Skeletal muscle tissue (tissue), 3 donors: ENCODE measurements at regions not wholly inside any gene's neighbourhood (a gene's known extent, or its start where the extent isn't known, plus 50 kb on each side); places are given as distances from the start of the nearest gene placed in this dataset.

ENCODE experiments used
- H3K27ac ChIP-seq: one replicate; pipeline ENCODE4 v1.7.0; 2013; ENCODE audit warnings: mild to moderate bottlenecking, low read depth, low read length, inconsistent platforms
- H3K27me3 ChIP-seq, 3 donors: one replicate each; pipeline ENCODE4 v1.7.0; 2013; ENCODE audit warnings: low read length in 3 of 3; ENCODE audit not compliant: control insufficient read depth in 3 of 3, insufficient read depth in 3 of 3
- H3K36me3 ChIP-seq, 3 donors: one replicate each; pipeline ENCODE4 v1.7.0; 2013; ENCODE audit warnings: low read length in 3 of 3; ENCODE audit not compliant: control insufficient read depth in 3 of 3, insufficient read depth in 3 of 3
- H3K4me1 ChIP-seq, 3 donors: one replicate each; pipeline ENCODE4 v1.7.0; 2013; ENCODE audit warnings: low read length in 3 of 3, mild to moderate bottlenecking in 3 of 3; ENCODE audit not compliant: control insufficient read depth in 3 of 3, insufficient read depth in 3 of 3
- H3K4me3 ChIP-seq, 3 donors: one replicate each; pipeline ENCODE4 v1.7.0; 2013; ENCODE audit warnings: low read length in 3 of 3
- H3K9ac ChIP-seq, 3 donors: one replicate each; pipeline ENCODE4 v1.7.0; 2013; ENCODE audit warnings: low read length in 3 of 3, mild to moderate bottlenecking in 3 of 3, moderate library complexity in 2 of 3, low read depth in 1 of 3
- H3K9me3 ChIP-seq, 3 donors: one replicate each; pipeline ENCODE4 v1.7.0; 2013; ENCODE audit warnings: low read length in 3 of 3; ENCODE audit not compliant: control insufficient read depth in 3 of 3
- donor health status: Osteomylitis.

DNA sequence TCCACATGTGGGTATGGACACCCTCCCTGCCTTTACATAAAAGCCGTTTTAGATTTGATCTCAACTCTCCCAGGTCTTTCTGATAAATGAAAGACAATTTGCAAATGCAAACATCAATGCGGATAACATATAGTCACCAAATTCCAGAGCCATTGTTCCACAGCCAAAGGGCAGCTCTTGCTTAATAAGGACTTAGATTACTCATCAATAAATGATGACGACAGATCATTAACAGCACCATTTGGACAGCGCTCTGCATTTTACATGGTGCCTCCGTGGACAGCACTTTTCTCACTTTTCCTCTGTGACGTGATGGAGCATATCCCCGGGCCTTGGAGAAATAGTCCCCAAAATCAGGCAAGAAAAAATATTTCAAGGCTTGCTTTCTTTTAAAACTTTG lies 370.3 kb upstream of the CELF2 start:
- no peaks in the 10 kb centered on the region for H3K36me3 ChIP-seq
- H3K9me3 ChIP-seq, result no peaks in the 10 kb centered on the region
- H3K27me3 ChIP-seq, result no peaks in the 10 kb centered on the region
- H3K4me1 ChIP-seq, result peaks cover 0 to 8% (median 4%) of the 10 kb centered on the region in 3 donors
- no peak overlapping the region for H3K9ac ChIP-seq
- H3K4me3 ChIP-seq, result no peak overlapping the region
- H3K27ac ChIP-seq, result no peak overlapping the region

DNA sequence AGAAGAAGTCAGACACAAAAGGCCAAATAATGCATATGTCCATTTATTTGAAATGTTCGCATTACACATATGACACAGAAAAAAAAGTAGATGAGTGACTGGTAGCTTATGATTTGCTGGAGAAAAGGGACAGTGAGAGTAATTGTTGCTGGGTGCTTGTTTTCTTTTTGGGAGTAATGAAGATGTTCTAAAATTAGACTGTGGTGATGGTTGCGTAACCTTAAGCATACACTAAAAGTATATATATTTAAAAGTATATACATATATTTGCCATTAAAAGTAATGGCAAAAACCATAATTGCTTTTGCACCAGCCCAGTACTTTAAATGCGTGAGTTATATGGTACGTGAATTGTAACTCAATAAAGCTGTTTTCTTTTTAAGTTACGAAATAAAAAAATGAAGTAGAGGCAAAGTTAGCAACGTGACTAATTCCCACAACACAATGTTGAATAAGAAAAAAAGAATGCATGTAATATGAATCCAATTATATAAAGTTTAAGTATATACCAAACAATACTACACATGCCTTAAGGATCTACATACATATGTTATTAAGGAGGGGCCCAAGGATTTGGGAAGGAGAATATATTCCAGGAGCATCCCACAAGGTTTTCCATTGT lies 360.4 kb upstream of the CELF2 start:
- H3K27ac ChIP-seq, result no peak overlapping the region
- no peaks in the 10 kb centered on the region for H3K36me3 ChIP-seq
- H3K4me1 ChIP-seq, result peaks cover 0 to 1% (median 0%) of the 10 kb centered on the region in 3 donors
- no peak overlapping the region for H3K9ac ChIP-seq
- no peaks in the 10 kb centered on the region for H3K27me3 ChIP-seq
- H3K9me3 ChIP-seq, result no peaks in the 10 kb centered on the region
- no peak overlapping the region for H3K4me3 ChIP-seq

DNA sequence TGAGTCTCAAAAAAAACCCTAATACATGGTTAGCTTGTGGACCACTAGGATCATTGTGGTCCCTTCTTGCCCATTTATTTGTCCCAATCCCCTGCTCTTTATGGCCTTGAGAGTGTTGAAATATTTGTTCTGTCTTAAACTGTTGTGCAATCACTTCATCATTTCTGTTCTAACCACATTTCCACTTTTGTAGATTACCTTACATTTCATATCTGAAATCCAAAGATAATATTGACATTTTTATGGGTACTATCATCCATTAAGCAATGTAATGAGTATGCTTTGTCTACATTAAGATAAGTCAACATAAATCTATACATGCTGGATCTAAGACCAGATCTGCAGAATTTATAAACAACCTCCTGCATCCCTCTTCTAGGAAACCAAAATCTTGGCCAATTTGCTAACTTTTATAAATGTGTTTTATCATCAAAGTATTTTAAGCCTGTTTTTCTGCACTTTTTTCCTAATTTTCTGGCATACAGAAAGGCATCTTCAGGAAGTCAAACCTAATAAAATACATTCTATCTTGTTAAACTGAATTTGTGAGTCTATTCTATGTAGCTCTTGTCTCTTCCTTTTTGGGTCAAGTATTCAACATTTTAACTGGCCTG lies 359.4 kb upstream of the CELF2 start:
- Histone ChIP-seq H3K9me3 (no peaks in the 10 kb centered on the region), H3K27me3 (no peaks in the 10 kb centered on the region), H3K9ac (no peak overlapping the region), H3K36me3 (no peaks in the 10 kb centered on the region), H3K4me3 (no peak overlapping the region), H3K4me1 (peaks cover 0 to 3% (median 0%) of the 10 kb centered on the region in 3 donors), H3K27ac (no peak overlapping the region)

- H3K9me3 ChIP-seq, result no peaks in the 10 kb centered on the region
- H3K4me1 ChIP-seq, result peaks cover 0 to 3% (median 0%) of the 10 kb centered on the region in 3 donors
- no peaks in the 10 kb centered on the region for H3K27me3 ChIP-seq
- H3K4me3 ChIP-seq, result no peak overlapping the region
- H3K27ac ChIP-seq, result no peak overlapping the region
- H3K9ac ChIP-seq, result no peak overlapping the region
- H3K36me3 ChIP-seq, result no peaks in the 10 kb centered on the region
Measured at GRCh38 chr10:10660054-10660453, 357.6 kb upstream of the CELF2 start.

- Histone ChIP-seq H3K4me3 (no peak overlapping the region), H3K9ac (no peak overlapping the region), H3K4me1 (peaks cover 0 to 3% (median 0%) of the 10 kb centered on the region in 3 donors), H3K9me3 (no peaks in the 10 kb centered on the region), H3K27ac (no peak overlapping the region), H3K36me3 (no peaks in the 10 kb centered on the region), H3K27me3 (no peaks in the 10 kb centered on the region)
Measured at GRCh38 chr10:10661176-10661575, 356.5 kb upstream of the CELF2 start.

- Histone ChIP-seq H3K4me3 (no peak overlapping the region), H3K27me3 (no peaks in the 10 kb centered on the region), H3K36me3 (no peaks in the 10 kb centered on the region), H3K9ac (no peak overlapping the region), H3K4me1 (peaks cover 0 to 3% (median 0%) of the 10 kb centered on the region in 3 donors), H3K27ac (no peak overlapping the region), H3K9me3 (no peaks in the 10 kb centered on the region)
Measured at GRCh38 chr10:10662716-10663408, 354.8 kb upstream of the CELF2 start.

DNA sequence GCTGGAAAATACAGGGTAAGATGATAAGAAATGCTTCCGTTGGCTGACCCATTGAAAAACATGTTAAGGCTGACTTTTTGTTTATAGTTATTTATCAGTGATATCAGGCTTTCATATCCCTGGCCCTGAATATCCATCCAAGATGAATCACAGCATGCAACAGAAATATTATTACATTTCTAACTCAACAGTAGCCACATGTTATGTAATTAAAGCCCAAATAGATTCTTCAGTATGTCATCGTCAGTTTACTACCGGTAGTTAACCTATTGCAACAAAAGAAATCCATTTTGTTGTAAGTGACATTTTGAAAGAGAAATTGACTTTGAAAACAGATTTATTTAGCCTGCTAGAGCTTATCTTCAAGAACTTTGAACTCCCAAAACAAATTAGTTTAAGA lies 354.1 kb upstream of the CELF2 start:
- no peak overlapping the region for H3K27ac ChIP-seq
- H3K36me3 ChIP-seq, result no peaks in the 10 kb centered on the region
- peaks cover 0 to 3% (median 0%) of the 10 kb centered on the region in 3 donors for H3K4me1 ChIP-seq
- no peak overlapping the region for H3K9ac ChIP-seq
- H3K4me3 ChIP-seq, result no peak overlapping the region
- H3K27me3 ChIP-seq, result no peaks in the 10 kb centered on the region
- no peaks in the 10 kb centered on the region for H3K9me3 ChIP-seq

- Histone ChIP-seq H3K9ac (no peak overlapping the region), H3K4me3 (no peak overlapping the region), H3K36me3 (no peaks in the 10 kb centered on the region), H3K4me1 (peaks cover 0 to 3% (median 0%) of the 10 kb centered on the region in 3 donors), H3K9me3 (no peaks in the 10 kb centered on the region), H3K27ac (no peak overlapping the region), H3K27me3 (no peaks in the 10 kb centered on the region)
Measured at GRCh38 chr10:10665750-10666149, 351.9 kb upstream of the CELF2 start.

DNA sequence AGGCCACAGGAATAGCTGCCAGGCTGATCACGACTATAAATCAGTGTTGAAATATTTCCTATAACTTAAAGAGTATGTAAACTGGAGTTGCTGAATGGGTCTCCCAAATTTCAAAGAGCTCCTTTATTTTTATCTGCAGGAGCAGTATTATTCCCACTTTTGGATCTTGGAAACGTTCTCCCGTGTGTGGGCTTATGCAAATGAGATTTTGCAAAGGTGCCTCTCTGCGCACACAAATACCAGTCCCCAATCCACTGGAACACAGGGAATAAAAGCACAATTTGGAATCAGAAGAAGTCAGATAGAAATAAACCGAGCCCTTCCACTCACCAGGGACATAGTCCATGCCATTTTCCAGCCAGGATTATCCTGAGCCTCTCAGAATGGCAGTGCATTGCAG lies 350.2 kb upstream of the CELF2 start:
- no peaks in the 10 kb centered on the region for H3K36me3 ChIP-seq
- H3K9ac ChIP-seq, result no peak overlapping the region
- H3K9me3 ChIP-seq, result no peaks in the 10 kb centered on the region
- H3K4me3 ChIP-seq, result no peak overlapping the region
- no peaks in the 10 kb centered on the region for H3K27me3 ChIP-seq
- H3K27ac ChIP-seq, result no peak overlapping the region
- no peaks in the 10 kb centered on the region for H3K4me1 ChIP-seq

GRCh38 chr10:10676972-10677371 lies 340.7 kb upstream of the CELF2 start:
- H3K4me3 ChIP-seq, result no peak overlapping the region

More at GRCh38 chr10:10676972-10677371, 340.7 kb upstream of the CELF2 start:
- H3K27me3 ChIP-seq, result no peaks in the 10 kb centered on the region
- H3K36me3 ChIP-seq, result no peaks in the 10 kb centered on the region
- no peak overlapping the region for H3K9ac ChIP-seq
- H3K27ac ChIP-seq, result no peak overlapping the region
- H3K4me1 ChIP-seq, result no peaks in the 10 kb centered on the region
- no peaks in the 10 kb centered on the region for H3K9me3 ChIP-seq
